NCI-H1436 (cell line): ENCODE measurements at regions not wholly inside any gene's neighbourhood (a gene's known extent, or its start where the extent isn't known, plus 50 kb on each side); places are given as distances from the start of the nearest gene placed in this dataset.

Source experiments
- DNase-seq: peaks from one replicate; lab custom pipeline; 2025; lab: John Stamatoyannopoulos, UW

GRCh38 chr2:12113412-12113811 is 367.0 kb downstream of the LPIN1 start:
- DNase-seq, result no peak

- DNase-seq, result no peak
These were observed 368.4 kb downstream of the LPIN1 start for GRCh38 chr2:12114816-12115215.

GRCh38 chr2:12116228-12116750 is 369.9 kb downstream of the LPIN1 start:
- DNase-seq, result no peak

GRCh38 chr2:12119841-12120240 is 373.4 kb downstream of the LPIN1 start:
- DNase-seq, result no peak

- no peak for DNase-seq
These were observed 374.1 kb downstream of the LPIN1 start for GRCh38 chr2:12120281-12121150.

GRCh38 chr2:12124790-12125189 is 378.4 kb downstream of the LPIN1 start:
- no peak for DNase-seq

GRCh38 chr2:12126318-12126717 is 379.9 kb downstream of the LPIN1 start:
- DNase-seq, result no peak

GRCh38 chr2:12127638-12128037 is 381.2 kb downstream of the LPIN1 start:
- no peak for DNase-seq

GRCh38 chr2:12131975-12132374 is 385.5 kb downstream of the LPIN1 start:
- no peak for DNase-seq

- no peak for DNase-seq
These were observed 395.3 kb downstream of the LPIN1 start for GRCh38 chr2:12141618-12142258.

- no peak for DNase-seq
These were observed 405.3 kb downstream of the LPIN1 start for GRCh38 chr2:12151716-12152115.

- no peak for DNase-seq
These were observed 406.5 kb downstream of the LPIN1 start for GRCh38 chr2:12152888-12153287.

GRCh38 chr2:12155303-12156051 is 409.0 kb downstream of the LPIN1 start:
- DNase-seq, result no peak

GRCh38 chr2:12156349-12156748 is 409.9 kb downstream of the LPIN1 start:
- no peak for DNase-seq

- no peak for DNase-seq
These were observed 414.7 kb downstream of the LPIN1 start for GRCh38 chr2:12161085-12161484.

GRCh38 chr2:12162269-12163247 is 416.1 kb downstream of the LPIN1 start:
- peak; percentile 14 for DNase-seq

- DNase-seq, result no peak
These were observed 417.4 kb downstream of the LPIN1 start for GRCh38 chr2:12163866-12164265.

GRCh38 chr2:12164689-12165088 is 418.3 kb downstream of the LPIN1 start:
- DNase-seq, result no peak

- DNase-seq, result no peak
These were observed 421.3 kb downstream of the LPIN1 start for GRCh38 chr2:12167525-12168317.

- no peak for DNase-seq
These were observed 421.9 kb downstream of the LPIN1 start for GRCh38 chr2:12168354-12168753.
